ENCODE measurements at regions not wholly inside any gene's neighbourhood (a gene's known extent, or its start where the extent isn't known, plus 50 kb on each side); places are given as distances from the start of the nearest gene placed in this dataset.

GRCh38 chr13:67303661-67304333 lies 73.7 kb upstream of the PCDH9 start:
- TF ChIP-seq POLR2A (IDR thresholded peaks at IDR 0.05) (no peak), CTCF (IDR thresholded peaks at IDR 0.05) (no peak)
